IPS-NIHi7 (cell line): ENCODE measurements at regions not wholly inside any gene's neighbourhood (a gene's known extent, or its start where the extent isn't known, plus 50 kb on each side); places are given as distances from the start of the nearest gene placed in this dataset.
A peak's percentile ranks its signal among the peaks of the same experiment; 100 is the strongest.
"Not testable (repeated sequence)": the region's sequence is repeated elsewhere in the genome, so short reads cannot be mapped to it uniquely, and the experiment has no call there.

Experiments used
- DNase-seq: peaks from one replicate; pipeline ENCODE4 v3.0.0; 2012; ENCODE audit warnings: mixed read lengths; ENCODE audit errors: extremely low spot score

DNA sequence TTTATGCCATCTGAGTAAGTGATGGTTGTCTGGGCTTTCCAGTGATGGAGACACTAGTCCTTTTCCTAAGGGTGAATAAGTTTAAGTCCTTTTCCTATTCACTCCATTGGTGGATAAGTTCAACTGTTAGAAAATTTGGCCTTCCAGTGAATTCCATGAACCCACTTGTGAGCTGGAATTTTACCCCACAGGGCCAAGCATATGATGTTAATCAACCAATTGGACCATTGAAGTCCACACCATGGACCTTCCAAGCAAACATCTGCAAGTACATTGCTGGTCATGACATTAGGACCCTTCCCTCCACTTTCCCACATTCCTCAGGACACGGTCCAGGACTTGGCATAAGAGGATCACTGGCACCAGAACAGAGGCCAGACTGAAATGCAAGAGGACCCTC, 381.4 kb downstream of the RPS24 start:
- no peak for DNase-seq

DNA sequence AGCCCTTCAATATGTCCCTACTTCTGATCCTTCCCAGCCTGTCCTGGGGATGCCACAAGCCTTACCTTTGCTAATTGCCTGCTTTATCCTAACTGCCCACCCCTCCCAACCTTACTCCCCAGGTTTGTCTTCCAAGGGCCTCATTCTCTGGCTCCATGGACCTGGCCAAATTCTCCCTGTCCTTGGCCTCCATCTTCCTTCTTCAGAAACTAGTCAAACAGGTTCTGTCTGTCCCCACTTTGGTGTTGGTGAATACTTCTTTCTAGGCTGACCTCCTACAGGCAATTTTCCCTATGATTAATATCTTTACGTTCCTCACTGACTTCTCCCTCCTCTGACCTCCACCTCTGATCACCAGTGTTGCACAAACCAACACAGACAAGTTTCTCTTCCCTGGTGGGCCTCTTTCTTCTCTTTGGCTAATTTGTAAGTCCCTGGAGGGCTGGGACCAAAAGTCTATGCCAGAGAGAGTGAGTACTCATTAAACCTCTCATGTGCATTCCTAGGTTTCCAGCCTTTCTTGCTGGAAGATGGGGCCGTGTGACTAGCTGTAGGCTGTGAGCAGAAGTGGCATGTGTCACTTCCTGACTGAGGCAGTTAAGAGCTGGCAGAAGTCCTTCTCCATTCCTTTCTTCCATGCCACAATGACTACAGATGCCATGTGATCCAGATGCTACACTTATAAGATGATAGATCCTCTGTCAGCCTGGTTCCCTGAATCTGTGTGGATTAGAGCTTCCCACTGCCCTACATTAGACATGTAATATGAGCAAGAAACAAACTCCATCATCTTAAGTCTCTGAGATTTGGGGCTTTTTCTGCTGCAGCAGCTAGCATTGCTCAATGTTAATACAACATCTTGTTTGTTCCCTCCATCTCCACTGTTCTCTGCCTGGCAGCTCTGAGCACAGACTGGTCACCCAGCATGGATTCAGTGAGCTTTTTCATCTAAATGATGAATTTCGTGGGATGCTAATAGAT, 382.7 kb downstream of the RPS24 start:
- no peak for DNase-seq

DNA sequence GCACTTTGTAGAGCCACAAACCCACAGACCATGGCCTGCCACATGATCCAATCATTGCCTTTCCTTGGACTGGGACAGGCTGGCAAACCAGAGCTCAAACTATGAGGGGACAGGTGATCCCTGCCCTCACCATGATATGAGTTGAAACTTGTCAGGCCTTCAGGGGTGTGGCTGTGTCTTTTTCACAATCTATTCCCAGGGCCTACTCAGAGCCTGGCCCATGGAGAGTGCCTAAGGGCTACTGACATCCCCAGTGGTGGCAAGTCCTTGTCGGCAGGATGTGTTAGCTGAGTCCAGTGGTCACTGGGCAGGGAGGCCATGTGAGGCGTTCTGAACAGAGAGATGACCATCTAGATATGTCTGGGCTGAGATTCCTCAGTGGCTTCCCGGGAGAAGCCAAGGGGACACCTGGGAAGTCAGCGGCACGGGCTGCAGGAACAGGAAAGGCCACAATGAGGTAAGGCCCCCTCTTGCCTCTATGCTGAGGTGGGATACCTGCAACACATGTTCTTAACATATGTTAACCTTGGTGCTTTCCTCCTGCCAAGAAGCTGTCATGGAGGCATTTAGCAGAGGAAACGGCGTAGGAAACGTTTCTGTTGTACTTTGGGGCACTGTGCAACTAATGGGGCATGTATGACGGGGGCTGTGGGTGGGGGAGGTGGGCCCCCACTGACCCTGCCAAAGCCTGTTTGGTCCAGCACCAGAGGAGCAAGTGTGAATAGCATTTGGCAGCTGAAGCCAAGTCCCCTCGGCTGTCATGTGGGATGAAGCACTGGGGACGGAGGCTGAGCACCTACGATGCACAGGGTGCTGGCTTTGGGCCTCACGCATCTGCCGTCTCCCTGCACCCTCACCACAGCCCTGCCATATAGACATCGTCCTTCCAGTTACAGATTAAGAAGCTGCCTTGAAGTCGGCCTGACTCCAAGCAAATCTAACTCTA, 384.0 kb downstream of the RPS24 start:
- no peak for DNase-seq

DNA sequence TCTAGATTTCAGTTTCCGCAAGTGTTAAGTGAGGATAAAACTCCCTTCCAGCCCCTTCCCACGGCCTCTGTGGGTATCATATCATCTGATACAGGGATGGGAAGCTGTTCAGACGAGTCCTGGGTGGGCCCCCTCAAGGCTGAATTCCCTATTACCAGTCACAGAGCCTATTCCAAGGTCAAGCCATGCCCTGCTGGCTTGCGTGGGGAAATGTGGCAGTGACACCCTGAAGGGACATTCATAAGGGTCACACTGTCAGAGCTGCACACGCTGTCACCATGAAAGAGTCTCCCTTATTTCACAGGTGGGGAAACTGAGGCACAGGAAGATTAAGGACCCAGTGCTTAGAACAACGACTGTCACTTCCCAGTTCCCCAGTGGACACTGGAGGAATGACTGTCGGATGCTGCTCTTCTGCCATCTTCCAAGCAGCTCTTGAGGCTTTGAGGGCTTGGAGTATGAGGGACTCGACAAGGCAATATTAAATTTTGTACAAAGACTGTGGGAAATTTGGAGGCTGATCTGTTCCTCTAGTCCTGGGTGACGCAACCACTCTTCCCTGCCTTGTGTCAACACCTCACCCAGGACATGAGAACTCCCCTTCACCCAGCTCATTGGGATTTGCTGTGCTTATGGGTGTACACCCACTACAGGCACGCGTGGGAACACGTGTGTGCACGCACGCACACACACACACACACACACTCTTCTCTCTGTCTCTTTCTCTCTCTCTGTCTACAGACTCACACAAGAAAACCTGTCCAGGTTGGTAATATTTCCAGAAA, 386.0 kb downstream of the RPS24 start:
- no peak for DNase-seq

DNA sequence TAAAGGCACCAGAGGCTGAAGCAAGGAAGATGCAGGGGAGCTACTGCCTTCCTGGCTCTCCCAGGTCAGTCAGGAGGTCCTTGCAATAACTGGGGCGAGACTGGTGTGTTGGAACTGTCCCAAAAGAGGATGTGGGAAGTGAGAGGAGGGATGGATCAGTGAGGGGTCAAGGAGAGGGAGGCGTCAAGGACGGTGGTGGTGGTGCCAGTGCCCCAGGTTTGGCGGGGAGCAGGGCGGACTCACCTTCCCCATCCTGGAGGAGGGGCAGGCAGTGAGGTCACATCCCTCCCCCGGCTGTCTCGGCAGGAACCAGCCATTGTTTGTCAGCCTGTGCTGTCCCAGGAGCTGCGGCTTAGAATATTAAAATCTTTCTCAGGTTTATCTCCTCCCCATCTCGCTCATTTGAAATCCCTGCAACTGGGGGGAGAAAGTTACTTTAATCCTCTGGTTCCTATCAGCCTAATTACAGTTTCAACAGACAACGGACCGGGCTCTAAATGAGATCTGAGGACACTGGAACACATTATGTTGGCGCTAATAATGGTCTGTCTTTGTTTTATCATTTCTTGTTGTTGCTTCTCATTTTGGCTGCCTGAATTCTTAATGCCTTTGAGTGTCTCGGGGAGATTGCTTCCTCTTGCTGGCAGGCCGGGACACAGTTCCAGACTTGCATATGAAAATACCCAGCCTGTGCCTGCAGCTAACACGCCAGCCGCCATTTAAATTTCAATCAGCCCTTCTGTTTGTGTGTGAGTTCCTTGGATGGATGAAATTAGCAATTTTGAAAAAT, 387.5 kb downstream of the RPS24 start:
- DNase-seq: no peak

DNA sequence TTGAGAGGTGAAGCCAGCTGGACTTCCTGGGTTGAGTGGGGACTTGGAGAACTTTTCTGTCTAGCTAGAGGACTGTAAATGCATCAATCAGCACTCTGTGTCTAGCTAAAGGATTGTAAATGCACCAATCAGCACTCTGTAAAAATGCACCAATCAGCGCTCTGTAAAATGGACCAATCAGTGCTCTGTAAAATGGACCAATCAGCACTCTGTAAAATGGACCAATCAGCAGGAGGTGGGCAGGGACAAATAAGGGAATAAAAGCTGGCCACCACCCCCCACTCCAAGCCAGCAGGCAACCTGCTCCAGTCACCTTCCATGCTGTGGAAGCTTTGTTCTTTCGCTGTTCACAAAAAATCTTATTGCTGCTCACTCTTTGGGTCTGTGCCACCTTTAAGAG, 390.4 kb downstream of the RPS24 start:
- DNase-seq: not testable (repeated sequence)

DNA sequence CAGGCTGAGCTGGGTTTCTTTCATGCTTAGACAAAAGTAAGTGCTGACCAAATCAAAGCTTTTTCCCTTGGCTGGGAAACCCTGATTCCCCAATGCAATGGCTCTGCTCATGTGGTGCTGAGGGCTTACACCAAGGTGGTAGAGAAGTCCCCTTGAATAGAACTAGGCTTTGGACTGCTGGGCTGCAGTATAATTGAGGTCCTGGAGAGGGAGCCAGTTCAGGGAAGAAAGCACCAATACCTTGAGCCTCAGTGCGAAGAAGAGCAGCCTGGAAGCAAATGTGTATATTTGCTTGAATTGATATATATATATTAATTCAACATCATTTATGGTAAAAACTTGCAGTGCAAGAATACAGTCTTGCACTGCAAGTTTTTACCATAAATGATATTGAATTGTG, 391.1 kb downstream of the RPS24 start:
- peak; percentile 50 for DNase-seq

DNA sequence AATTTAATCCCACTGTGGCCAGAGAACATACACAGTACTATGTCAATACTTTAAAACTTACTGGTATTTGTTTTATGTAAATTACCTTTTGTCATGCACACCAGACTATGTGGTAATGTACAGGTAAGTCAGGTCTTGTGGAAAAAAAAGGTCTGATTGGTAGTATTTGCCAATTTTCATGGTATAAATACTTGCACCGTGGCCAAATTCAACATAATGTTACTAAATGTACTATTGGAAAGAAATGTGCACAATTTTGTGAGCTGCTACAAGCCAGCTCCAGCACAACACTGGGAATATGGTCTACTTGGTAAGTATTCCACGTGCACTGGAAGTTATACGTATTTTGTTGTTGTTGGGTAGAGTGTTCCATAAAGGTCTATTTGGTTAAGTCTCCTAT, 392.5 kb downstream of the RPS24 start:
- no peak for DNase-seq

DNA sequence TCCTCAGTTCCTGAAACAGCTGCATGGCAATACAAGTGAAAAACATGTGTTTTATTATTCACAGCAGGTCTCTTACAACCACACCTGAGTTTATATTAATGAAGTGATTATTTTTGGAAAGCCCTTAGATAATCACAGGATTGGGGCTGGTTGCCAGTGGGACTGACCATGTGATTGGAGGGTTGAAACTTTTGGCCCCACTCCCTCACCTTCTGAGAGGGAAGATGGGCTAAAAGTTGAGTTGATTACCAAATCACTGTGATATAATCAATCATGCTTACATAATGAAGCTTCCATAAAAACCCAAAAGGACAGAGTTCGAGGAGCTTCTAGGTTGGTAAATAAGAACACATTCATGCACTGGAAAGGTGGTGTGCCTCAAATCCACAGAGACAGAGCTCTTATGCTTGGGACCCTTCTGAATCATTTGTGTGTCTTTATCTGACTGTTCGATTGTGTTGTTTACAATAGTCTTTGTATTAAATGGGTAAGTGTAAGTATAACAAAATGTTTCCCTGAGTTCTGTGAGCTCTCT, 393.9 kb downstream of the RPS24 start:
- DNase-seq: no peak

DNA sequence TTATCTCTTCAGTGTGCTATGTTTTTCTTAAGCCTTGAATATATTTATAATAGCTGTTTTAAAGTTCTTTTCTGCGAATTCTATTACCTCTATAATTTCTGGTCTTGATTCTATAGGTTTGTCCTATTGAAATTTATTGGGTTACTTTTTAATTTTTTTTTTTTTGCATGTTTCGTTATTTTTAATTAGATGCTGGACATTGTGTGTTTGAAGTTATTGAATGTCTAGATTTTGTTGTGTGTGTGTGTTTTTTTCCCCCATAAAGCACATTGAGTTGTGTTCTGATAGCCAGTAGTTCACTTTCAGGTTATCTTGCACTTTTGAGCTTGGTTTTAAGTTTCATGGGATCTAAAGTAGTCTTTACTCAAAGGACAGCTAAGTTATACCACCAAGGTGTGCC, 394.9 kb downstream of the RPS24 start:
- DNase-seq: no peak

DNA sequence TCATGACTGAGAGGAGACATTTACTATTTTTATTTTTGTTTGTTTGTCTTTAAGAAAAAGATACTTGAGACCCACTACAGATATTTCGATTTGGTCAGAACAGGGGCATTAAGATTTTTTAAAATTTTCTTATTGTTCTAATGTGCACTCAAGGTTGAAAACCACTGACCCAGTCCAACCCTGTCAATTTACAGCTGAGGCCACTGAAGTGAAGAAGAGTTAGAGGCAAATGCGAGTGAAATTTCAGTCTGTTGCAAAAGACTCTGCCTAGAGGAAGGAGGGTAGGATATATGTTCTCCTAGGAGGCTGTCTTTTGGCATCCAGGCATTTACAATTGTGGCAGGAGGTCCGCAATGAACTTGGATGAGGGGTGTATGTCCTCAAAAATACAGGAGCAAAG, 396.3 kb downstream of the RPS24 start:
- no peak for DNase-seq

DNA sequence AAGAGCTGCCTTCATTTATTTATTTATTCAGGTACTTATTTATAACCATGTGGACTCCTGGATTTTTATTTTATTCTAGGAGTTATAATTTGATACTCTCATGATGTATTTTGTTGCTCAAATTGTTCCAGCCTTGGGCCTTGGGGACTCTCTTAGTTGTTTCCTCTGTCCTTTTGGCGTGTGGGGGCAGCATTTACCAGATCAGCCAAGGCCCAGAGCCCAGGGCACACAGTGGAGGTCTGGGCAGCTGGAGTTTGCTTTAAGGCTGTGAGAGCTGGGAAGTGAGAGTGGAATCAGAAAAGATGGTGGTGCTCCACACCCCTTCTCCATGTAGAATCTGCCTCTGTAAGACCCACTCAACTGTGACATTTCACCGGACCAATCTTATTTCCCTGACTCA, 398.9 kb downstream of the RPS24 start:
- no peak for DNase-seq

DNA sequence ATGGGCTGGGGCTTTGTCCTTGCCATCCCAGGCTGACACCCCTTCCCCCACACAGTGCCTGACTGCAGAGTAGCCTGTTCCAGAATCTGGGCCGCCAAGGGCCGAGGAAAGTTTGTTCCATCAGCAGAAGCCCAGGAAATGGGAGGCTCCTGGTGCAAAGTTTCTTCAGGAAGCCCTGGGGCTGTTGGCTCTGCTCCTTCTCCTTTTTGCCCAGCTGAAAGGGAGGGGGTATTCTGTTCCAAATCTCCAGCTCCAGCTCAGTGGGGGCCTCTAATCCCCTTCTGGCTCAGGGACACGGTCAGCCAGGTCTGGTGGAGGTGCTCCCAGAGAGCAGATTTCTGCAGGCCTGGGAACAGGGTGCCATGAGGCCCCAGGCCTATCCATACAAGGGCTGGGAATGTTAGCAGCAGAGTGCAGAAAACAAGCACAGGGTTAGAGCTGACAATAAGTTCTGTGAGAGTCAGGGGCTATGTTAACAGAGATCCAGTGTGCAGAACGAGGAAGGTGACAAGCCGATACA, 399.5 kb downstream of the RPS24 start:
- DNase-seq: no peak

DNA sequence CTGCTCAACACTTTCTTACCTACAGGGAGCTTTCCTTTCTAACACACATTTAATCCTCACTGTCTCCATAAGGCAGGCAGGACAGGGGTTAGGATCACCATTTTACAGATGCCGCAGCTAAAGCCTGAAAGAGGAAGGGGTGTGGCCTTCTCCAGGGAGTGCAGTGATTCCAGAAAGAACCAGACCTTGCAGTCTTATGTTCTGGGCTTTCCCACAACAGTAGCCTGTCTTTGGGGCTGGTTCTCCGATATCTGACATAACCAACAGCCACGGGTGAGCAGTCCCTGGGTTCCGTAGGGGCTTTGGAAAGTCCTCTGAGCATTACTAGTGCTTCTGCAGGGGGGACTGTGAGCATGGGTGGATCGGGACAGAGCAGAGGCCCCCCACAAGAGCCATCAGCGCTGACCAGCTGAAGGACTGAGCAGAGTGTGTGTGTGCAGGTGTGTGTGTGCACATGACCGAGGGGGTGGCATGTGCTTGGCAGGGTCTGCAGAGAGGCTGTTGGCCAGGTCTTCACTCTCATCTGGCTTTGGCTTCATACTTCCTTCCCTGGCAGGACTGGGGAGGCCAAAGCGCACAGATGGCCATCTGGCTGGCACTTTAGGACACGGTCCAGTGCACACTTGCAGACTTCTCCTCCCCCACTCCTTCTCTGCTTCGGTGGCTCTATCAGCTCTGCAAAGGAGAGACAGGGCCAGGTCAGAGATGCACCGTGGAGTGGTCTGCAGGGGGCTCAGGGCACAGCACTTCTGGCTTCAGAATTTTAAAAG, 400.3 kb downstream of the RPS24 start:
- DNase-seq: no peak

DNA sequence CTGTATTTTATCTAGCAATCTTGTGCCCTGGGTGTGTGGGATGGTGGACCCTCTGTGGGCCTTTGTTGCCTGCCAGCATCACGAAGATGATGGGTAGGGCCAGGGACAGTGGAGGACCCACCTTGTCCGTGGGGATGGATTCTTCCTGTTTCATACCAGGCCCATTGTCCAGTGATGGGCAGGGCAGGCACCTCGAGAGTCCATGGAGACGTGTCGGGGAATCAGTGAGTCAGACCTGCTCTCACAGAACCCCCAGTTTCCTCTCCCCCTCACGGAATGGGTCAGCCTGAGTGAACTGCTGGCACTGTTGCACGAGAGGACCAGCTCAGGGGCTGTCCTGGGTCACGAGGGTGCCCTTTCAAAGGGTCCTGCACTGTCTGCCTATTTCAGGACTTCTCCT, 401.2 kb downstream of the RPS24 start:
- DNase-seq: no peak

DNA sequence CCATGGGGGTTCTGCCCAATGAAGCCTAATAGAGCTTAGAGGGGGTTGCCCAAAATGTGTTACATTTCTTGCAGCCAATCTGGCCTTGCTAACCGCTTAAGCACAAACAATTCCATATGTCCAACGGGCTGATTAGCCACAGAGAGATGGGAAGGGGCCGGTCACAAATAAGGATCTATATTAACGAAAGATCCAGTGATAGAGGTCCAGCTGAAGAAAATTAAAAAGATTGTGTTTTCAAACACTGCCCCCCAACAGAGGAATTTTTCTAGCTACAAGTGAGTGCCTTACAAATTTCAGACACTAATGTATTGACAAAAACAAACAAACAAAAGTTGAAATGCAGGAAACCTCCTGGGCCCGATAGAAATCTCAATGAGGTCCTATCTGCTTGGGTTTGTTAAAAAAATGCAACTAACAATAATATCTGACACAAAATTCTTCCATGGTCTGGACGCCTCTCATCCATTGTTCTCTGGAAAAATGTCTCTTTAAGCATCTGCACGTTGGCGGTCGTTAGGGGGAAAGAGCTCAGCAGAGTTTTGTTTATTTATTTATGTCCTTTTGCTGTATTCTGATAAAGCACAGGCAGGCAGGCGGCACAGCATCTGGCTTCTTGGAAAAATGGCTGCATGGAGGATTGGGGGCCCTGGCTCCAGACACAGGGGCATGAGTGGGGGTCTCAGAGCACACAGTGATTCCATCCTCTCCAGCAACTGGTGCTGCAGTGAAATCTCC, 402.0 kb downstream of the RPS24 start:
- no peak for DNase-seq

DNA sequence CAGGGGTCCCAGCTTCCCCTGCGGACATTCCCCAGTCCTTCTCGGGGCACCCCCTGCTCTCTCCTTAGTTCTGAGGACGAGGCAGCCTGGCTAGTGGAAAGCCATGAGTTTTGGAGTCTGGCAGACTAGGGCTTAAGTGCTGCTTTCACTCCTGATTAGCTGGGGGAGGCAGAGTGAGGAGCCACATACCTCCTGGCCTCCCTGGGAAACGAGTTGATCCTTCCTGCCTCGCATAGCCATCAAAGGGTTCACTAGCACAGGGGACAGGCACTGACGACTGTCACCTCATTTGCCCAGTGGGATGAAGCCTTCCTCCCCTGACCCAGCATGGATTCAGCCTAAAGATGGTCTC, 402.5 kb downstream of the RPS24 start:
- DNase-seq: no peak

DNA sequence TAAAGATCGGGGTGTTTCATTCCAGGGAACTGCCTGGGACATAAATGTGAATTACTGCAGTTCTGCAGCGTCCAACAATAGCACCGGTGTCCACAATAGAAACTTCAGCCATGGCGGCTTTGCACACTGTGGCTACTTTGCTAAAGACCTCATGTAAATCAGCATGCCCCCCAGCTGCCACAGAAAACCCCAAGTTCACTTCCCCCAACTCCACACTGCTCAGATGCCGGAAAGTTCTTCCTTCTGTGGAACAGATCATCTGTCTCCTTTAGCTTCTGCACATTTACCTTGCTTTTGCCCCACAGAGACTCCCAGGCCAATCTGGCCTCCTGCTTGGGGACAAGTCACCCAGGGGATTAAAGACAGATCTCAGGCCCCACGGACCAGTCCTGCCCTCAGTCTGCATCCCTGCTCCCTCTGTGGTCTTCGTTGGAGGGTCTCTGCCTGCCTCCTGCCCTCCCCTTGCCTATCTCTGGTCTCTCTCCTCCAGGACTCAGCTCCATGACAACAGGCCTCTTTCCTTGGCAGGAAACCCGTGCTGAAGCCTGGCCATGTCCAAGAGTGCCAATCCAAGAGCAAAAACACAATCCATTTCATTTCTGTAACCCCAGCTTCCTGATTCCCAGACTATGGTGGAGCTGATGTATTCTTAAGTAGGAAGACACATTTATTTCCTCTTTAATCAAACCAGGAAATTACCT, 403.2 kb downstream of the RPS24 start:
- no peak for DNase-seq

DNA sequence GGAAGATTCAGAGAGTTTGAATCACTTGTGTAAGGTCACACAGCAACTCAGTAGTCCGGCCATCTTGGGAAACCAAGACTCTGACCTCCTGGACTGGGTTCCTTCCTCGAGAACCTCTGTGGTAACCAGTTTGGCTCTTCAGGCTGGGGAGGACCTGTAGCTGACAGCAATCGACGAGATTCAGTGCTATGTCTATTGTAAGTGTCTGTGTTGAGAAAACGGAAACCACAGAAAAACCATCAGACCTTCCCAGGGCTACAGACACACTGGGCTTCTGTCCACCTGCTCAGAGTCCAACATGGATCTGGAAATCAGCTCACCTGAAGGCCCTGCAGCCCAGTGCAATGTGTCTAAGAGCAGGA, 403.7 kb downstream of the RPS24 start:
- no peak for DNase-seq
